ENCODE measurements at regions not wholly inside any gene's neighbourhood (a gene's known extent, or its start where the extent isn't known, plus 50 kb on each side); places are given as distances from the start of the nearest gene placed in this dataset.
"Not testable (repeated sequence)": the region's sequence is repeated elsewhere in the genome, so short reads cannot be mapped to it uniquely, and the experiment has no call there.

GRCh38 chr13:44135566-44135965, 238.1 kb upstream of the SERP2 start:
- intact Hi-C loops (cut with DNase I): loop anchor here (10.0 kb wide), 1 partner anchor 231 kb away; no protein-coding TSS in a partner anchor
- no peak for DNase-seq (ENCODE audit: low spot score)

- intact Hi-C loops (cut with DNase I): loop anchor here (10.0 kb wide), 1 partner anchor 232 kb away; no protein-coding TSS in a partner anchor
Observed at GRCh38 chr13:44136696-44137268, 236.8 kb upstream of the SERP2 start.

DNA sequence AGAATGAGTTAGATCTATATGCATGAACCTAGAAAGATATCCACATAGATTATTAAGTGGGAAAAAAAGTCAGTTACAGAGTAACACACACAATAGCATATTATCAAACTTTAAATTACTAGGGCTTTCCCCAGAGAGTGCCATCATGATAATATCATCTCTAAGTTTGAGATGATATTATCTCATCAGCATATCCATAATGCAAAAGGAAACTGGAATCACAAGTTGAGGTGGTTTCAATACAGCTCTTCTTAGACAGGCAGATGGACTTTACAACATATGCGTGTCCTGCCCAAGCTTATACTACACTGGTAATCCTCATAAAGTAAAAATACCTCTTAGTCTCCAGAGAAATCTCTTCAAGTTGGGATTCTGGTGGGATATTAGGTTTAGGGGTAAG, 236.2 kb upstream of the SERP2 start:
- no peak for DNase-seq (ENCODE audit: low spot score)

More at GRCh38 chr13:44136696-44137268, 236.8 kb upstream of the SERP2 start:
- no peak for DNase-seq (ENCODE audit: low spot score)

GRCh38 chr13:44140146-44140545, 233.5 kb upstream of the SERP2 start:
- intact Hi-C loops (cut with DNase I): loop anchor here (5.0 kb wide), 1 partner anchor 88 kb away; no protein-coding TSS in a partner anchor
- no peak for DNase-seq (ENCODE audit: low spot score)

More for the DNA sequence above, 236.2 kb upstream of the SERP2 start:
- intact Hi-C loops (cut with DNase I): loop anchor here (10.0 kb wide), 1 partner anchor 233 kb away; no protein-coding TSS in a partner anchor

GRCh38 chr13:44140888-44141724, 232.5 kb upstream of the SERP2 start:
- intact Hi-C loops (cut with DNase I): loop anchor here (5.0 kb wide), 1 partner anchor 89 kb away; no protein-coding TSS in a partner anchor
- no peak for DNase-seq (ENCODE audit: low spot score)

DNA sequence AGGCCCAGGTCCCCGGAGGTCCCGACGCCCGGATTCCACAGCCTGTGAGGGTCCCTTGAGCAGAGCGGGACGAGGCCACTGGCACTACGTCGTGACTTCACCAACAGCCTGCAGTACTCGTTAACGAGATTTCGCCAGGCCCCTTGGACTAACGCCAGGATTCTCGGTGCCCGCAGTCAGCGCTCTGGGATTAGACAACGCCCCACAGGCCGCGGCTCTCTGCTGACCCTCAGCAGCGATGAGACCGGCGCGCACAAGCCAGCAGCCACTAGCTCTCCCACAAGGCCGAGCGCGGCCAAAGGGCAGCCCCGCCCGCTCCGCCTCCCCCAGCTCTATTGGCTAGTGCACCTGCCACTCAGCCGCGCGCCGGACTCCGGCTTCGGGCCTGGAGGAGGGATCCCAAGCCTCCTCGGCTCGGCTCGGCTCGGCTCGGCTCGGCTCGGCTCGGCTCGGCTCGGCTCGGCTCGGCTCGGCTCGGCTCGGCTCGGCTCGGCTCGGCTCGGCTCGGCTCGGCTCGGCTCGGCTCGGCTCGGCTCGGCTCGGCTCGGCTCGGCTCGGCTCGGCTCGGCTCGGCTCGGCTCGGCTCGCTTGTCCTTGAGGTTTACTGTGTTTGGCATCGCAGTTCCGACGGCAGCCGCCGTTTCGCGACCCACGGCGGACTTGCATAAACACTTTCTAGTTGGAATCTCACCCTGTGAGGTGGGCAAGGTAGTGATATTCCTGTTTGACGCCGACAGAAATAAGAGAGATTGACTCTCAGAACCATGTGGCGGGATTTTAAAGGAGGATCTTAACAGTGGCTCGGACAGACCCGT, 231.7 kb upstream of the SERP2 start:
- DNase-seq (ENCODE audit: low spot score): peak; percentile 100
- intact Hi-C loops (cut with DNase I): loop anchor here (2.0 to 5.0 kb wide), 2 partner anchors 90 to 295 kb away; no protein-coding TSS in a partner anchor

- intact Hi-C loops (cut with DNase I): loop anchor here (2.0 to 5.0 kb wide), 2 partner anchors 90 to 294 kb away; no protein-coding TSS in a partner anchor
- DNase-seq (ENCODE audit: low spot score): no peak
Observed at GRCh38 chr13:44142540-44142867, 231.1 kb upstream of the SERP2 start.

GRCh38 chr13:44142941-44143665, 230.5 kb upstream of the SERP2 start:
- intact Hi-C loops (cut with DNase I): loop anchor here (2.0 to 5.0 kb wide), 2 partner anchors 91 to 294 kb away; no protein-coding TSS in a partner anchor
- no peak for DNase-seq (ENCODE audit: low spot score)

- intact Hi-C loops (cut with DNase I): no loop called here
- DNase-seq (ENCODE audit: low spot score): no peak
Observed at GRCh38 chr13:44146138-44146537, 227.5 kb upstream of the SERP2 start.

GRCh38 chr13:44147233-44147632, 226.4 kb upstream of the SERP2 start:
- no peak for DNase-seq (ENCODE audit: low spot score)
- intact Hi-C loops (cut with DNase I): no loop called here

- DNase-seq (ENCODE audit: low spot score): no peak
- intact Hi-C loops (cut with DNase I): no loop called here
Observed at GRCh38 chr13:44147648-44148047, 226.0 kb upstream of the SERP2 start.

GRCh38 chr13:44148159-44148914, 225.3 kb upstream of the SERP2 start:
- no peak for DNase-seq (ENCODE audit: low spot score)
- intact Hi-C loops (cut with DNase I): no loop called here

DNA sequence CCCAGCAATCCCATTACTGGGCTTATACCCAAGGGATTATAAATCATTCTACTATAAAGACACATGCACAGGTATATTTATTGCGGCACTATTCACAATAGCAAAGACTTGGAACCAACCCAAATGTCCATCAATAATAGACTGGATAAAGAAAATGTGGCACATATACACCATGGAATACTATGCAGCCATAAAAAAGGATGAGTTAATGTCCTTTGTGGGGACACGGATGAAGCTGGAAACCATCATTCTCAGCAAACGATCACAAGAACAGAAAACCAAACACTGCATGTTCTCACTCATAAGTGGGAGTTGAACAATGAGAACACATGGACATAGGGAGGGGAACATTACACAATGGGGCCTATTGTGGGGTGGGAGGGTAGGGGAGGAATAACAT, 224.4 kb upstream of the SERP2 start:
- DNase-seq (ENCODE audit: low spot score); intact Hi-C loops (cut with DNase I): not testable (repeated sequence)

DNA sequence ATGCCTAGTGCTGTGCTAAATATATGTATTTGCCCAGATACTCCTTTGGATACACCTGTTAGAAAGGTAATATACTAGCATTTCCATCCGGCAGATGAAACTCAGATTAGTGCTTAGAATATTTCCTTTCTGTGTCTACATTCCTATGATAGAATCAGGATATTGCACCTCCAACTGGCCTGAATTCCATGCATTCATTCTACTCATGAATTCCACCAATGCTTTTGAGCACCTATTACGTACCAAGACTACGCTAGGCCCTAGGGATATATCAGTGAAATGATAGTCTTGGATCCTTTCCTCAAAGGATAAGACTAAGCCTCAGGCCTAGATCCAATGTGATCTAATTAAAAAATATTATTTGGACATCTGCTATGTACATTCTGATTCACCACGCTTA, 223.8 kb upstream of the SERP2 start:
- DNase-seq (ENCODE audit: low spot score): no peak
- intact Hi-C loops (cut with DNase I): no loop called here

GRCh38 chr13:44151474-44151873, 222.2 kb upstream of the SERP2 start:
- no peak for DNase-seq (ENCODE audit: low spot score)
- intact Hi-C loops (cut with DNase I): no loop called here

- intact Hi-C loops (cut with DNase I): no loop called here
- no peak for DNase-seq (ENCODE audit: low spot score)
Observed at GRCh38 chr13:44153496-44153895, 220.1 kb upstream of the SERP2 start.

GRCh38 chr13:44155422-44156293, 218.0 kb upstream of the SERP2 start:
- intact Hi-C loops (cut with DNase I): no loop called here
- DNase-seq (ENCODE audit: low spot score): no peak

GRCh38 chr13:44156294-44156658, 217.3 kb upstream of the SERP2 start:
- no peak for DNase-seq (ENCODE audit: low spot score)

More at GRCh38 chr13:44156294-44156658, 217.3 kb upstream of the SERP2 start:
- intact Hi-C loops (cut with DNase I): no loop called here
